Cerebellar nuclear complex (tissue), 1 donor: ENCODE measurements at regions not wholly inside any gene's neighbourhood (a gene's known extent, or its start where the extent isn't known, plus 50 kb on each side); places are given as distances from the start of the nearest gene placed in this dataset.
"Not testable (repeated sequence)": the region's sequence is repeated elsewhere in the genome, so short reads cannot be mapped to it uniquely, and the experiment has no call there.

ENCODE experiments used
- DNase-seq, 2 experiments: peaks; one replicate each; lab custom pipeline; 2025; lab: John Stamatoyannopoulos, UW

GRCh38 chr6:112504621-112505020 lies 157.5 kb downstream of the RFPL4B start:
- DNase-seq: no peak

GRCh38 chr6:112511441-112511840 lies 164.3 kb downstream of the RFPL4B start:
- DNase-seq: no peak

- DNase-seq: no peak
Observed at GRCh38 chr6:112513175-112513574, 166.0 kb downstream of the RFPL4B start.

- no peak for DNase-seq
Observed at GRCh38 chr6:112522587-112522986, 175.5 kb downstream of the RFPL4B start.

- no peak for DNase-seq
Observed at GRCh38 chr6:112524071-112524470, 176.9 kb downstream of the RFPL4B start.

GRCh38 chr6:112525749-112526148 lies 178.6 kb downstream of the RFPL4B start:
- no peak for DNase-seq

- DNase-seq: no peak
Observed at GRCh38 chr6:112526594-112526993, 179.5 kb downstream of the RFPL4B start.

- DNase-seq: not testable (repeated sequence)
Observed at GRCh38 chr6:112528306-112528705, 181.2 kb downstream of the RFPL4B start.

GRCh38 chr6:112535816-112536215 lies 188.7 kb downstream of the RFPL4B start:
- DNase-seq: no peak

- DNase-seq: no peak
Observed at GRCh38 chr6:112539355-112539754, 192.2 kb downstream of the RFPL4B start.

- not testable (repeated sequence) for DNase-seq
Observed at GRCh38 chr6:112541847-112542246, 194.7 kb downstream of the RFPL4B start.

- not testable (repeated sequence) for DNase-seq
Observed at GRCh38 chr6:112547321-112548085, 200.4 kb downstream of the RFPL4B start.

- DNase-seq: no peak
Observed at GRCh38 chr6:112549749-112550148, 202.6 kb downstream of the RFPL4B start.

- no peak for DNase-seq
Observed at GRCh38 chr6:112557435-112557834, 210.3 kb downstream of the RFPL4B start.

GRCh38 chr6:112557961-112558360 lies 210.8 kb downstream of the RFPL4B start:
- DNase-seq: no peak

- no peak for DNase-seq
Observed at GRCh38 chr6:112560651-112561050, 213.5 kb downstream of the RFPL4B start.

- DNase-seq: no peak
Observed at GRCh38 chr6:112562301-112563231, 215.4 kb downstream of the RFPL4B start.

GRCh38 chr6:112563368-112563767 lies 216.2 kb downstream of the RFPL4B start:
- no peak for DNase-seq

GRCh38 chr6:112568066-112568465 lies 220.9 kb downstream of the RFPL4B start:
- DNase-seq: no peak

GRCh38 chr6:112571488-112572270 lies 224.5 kb downstream of the RFPL4B start:
- no peak for DNase-seq

GRCh38 chr6:112574190-112574589 lies 227.1 kb downstream of the RFPL4B start:
- DNase-seq: no peak

- DNase-seq: no peak
Observed at GRCh38 chr6:112575309-112575834, 228.2 kb downstream of the RFPL4B start.
